H1 (cell line): ENCODE measurements at regions not wholly inside any gene's neighbourhood (a gene's known extent, or its start where the extent isn't known, plus 50 kb on each side); places are given as distances from the start of the nearest gene placed in this dataset.

Source experiments
- CTCF ChIA-PET: fragments of 300-600 bp; sonication (Branson Sonifier 250); formaldehyde crosslinking; loops from one replicate; lab custom pipeline; 2021; ENCODE audit not compliant: partially characterized antibody; lab: Charles Lee
- POLR2A ChIA-PET: fragments of 300-600 bp; sonication (Branson Sonifier 250); formaldehyde crosslinking; loops from one replicate; lab custom pipeline; 2021; ENCODE audit warnings: inconsistent platforms; ENCODE audit not compliant: partially characterized antibody; lab: Charles Lee
- DNase-seq, 2 experiments: peaks; one replicate each; pipeline versions ENCODE4 v3.0.0 to v3.0.0-alpha.2; 2010 to 2022; ENCODE audit warnings: low spot score in 2 of 2, low read depth in 1 of 2, mixed read lengths in 1 of 2
- FAIRE-seq: peaks from 2 replicates; lab custom pipeline; 2011; peaks lifted over from hg19 to GRCh38; lab: Jason Lieb, UNC
- H2AFZ ChIP-seq: 2 replicates; pipeline ENCODE4 v1.8.1; 2012; ENCODE audit warnings: low read length, inconsistent platforms
- H2AK5ac ChIP-seq: 2 replicates; pipeline ENCODE4 v1.6.1; 2013; ENCODE audit warnings: low read depth, low read length
- H2BK120ac ChIP-seq: replicated peaks from 2 replicates; pipeline ENCODE3; 2013; ENCODE audit warnings: low read depth, low read length, inconsistent platforms
- H2BK12ac ChIP-seq: 2 replicates; pipeline ENCODE4 v1.6.1; 2013; ENCODE audit warnings: low read depth, low read length
- H2BK15ac ChIP-seq: 2 replicates; pipeline ENCODE4 v1.6.1; 2013; ENCODE audit warnings: low read length
- H2BK20ac ChIP-seq: 2 replicates; pipeline ENCODE4 v1.6.1; 2013; ENCODE audit warnings: low read length
- H2BK5ac ChIP-seq: 2 replicates; pipeline ENCODE4 v1.6.1; 2013; ENCODE audit warnings: low read depth, low read length
- H3K14ac ChIP-seq: 2 replicates; pipeline ENCODE4 v1.6.1; 2013; ENCODE audit warnings: inconsistent platforms; ENCODE audit not compliant: insufficient read length
- H3K18ac ChIP-seq: 2 replicates; pipeline ENCODE4 v1.6.1; 2013; ENCODE audit warnings: low read length; ENCODE audit errors: extremely low read depth
- H3K23ac ChIP-seq: 2 replicates; pipeline ENCODE4 v1.6.1; 2013; ENCODE audit warnings: inconsistent platforms; ENCODE audit not compliant: insufficient read length
- H3K23me2 ChIP-seq: 2 replicates; pipeline ENCODE4 v1.6.1; 2013; ENCODE audit warnings: low read depth, low read length
- H3K27ac ChIP-seq: 2 replicates; pipeline ENCODE4 v1.6.1; 2011; ENCODE audit warnings: low read depth, low read length, inconsistent platforms
- H3K27me3 ChIP-seq, 4 experiments: replicated peaks in 1 of 4; 1 replicate in 1 of 4; 2 replicates in 3 of 4; pipeline versions ENCODE4 v1.6.1 to v1.8.1; 2011 to 2013; ENCODE audit warnings: low read length in 3 of 4, mild to moderate bottlenecking in 3 of 4, inconsistent platforms in 2 of 4, mixed read lengths in 2 of 4, moderate library complexity in 1 of 4; ENCODE audit not compliant: control insufficient read depth in 3 of 4, insufficient read depth in 3 of 4; ENCODE audit errors: extremely low read depth in 1 of 4
- H3K36me3 ChIP-seq, 4 experiments: 2 replicates each; pipeline versions ENCODE4 v1.6.1 to v1.8.1; 2011 to 2013; ENCODE audit warnings: mild to moderate bottlenecking in 4 of 4, low read length in 3 of 4, moderate library complexity in 2 of 4, control low read depth in 1 of 4, inconsistent platforms in 1 of 4; ENCODE audit not compliant: insufficient read depth in 4 of 4, control insufficient read depth in 2 of 4
- H3K4ac ChIP-seq: replicated peaks from 2 replicates; pipeline ENCODE3; 2013; ENCODE audit warnings: low read length, low read depth, mixed read lengths, inconsistent platforms; ENCODE audit not compliant: insufficient read length
- H3K4me1 ChIP-seq, 4 experiments: replicated peaks in 1 of 4; 1 replicate in 1 of 4; 2 replicates in 3 of 4; pipeline versions ENCODE4 v1.6.1 to v1.8.1; 2011 to 2013; ENCODE audit warnings: low read length in 3 of 4, inconsistent platforms in 2 of 4, mixed read lengths in 1 of 4; ENCODE audit not compliant: insufficient read depth in 4 of 4, control insufficient read depth in 3 of 4
- H3K4me2 ChIP-seq, 2 experiments: 2 replicates each; pipeline versions ENCODE4 v1.6.1 to v1.8.1; 2011 to 2013; ENCODE audit warnings: low read depth in 2 of 2, low read length in 2 of 2, control low read depth in 1 of 2, inconsistent platforms in 1 of 2, mild to moderate bottlenecking in 1 of 2; ENCODE audit not compliant: insufficient read depth in 1 of 2
- H3K4me3 ChIP-seq, 4 experiments: fragments of 200-600, 300-600 bp in 1 of 4; sonication (generic), shearing (Covaris generic), sonication (Bioruptor Twin) in 1 of 4; 2 replicates each; pipeline versions ENCODE4 v1.5.1 to v1.8.1; 2011 to 2016; ENCODE audit warnings: low read length in 4 of 4, low read depth in 3 of 4, control low read depth in 2 of 4, inconsistent platforms in 2 of 4, mild to moderate bottlenecking in 2 of 4, mixed read lengths in 1 of 4, moderate library complexity in 1 of 4; ENCODE audit not compliant: insufficient read depth in 2 of 4; ENCODE audit errors: extremely low read depth in 1 of 4
- H3K56ac ChIP-seq: replicated peaks from 2 replicates; pipeline ENCODE3; 2013; ENCODE audit warnings: low read depth, mild to moderate bottlenecking, mixed read lengths, low read length, inconsistent platforms; ENCODE audit not compliant: insufficient read length
- H3K79me1 ChIP-seq: 2 replicates; pipeline ENCODE4 v1.6.1; 2013; ENCODE audit warnings: low read depth, low read length, control low read depth
- H3K79me2 ChIP-seq, 2 experiments: 2 replicates each; pipeline versions ENCODE4 v1.6.1 to v1.8.1; 2012 to 2013; ENCODE audit warnings: low read length in 2 of 2, mild to moderate bottlenecking in 2 of 2, inconsistent platforms in 1 of 2; ENCODE audit not compliant: insufficient read depth in 2 of 2, control insufficient read depth in 1 of 2
- H3K9ac ChIP-seq, 4 experiments: replicated peaks in 1 of 4; 1 replicate in 1 of 4; 2 replicates in 3 of 4; pipeline versions ENCODE4 v1.6.1 to v1.8.1; 2011 to 2013; ENCODE audit warnings: low read depth in 3 of 4, low read length in 3 of 4, control low read depth in 2 of 4, mild to moderate bottlenecking in 2 of 4, moderate library complexity in 2 of 4, inconsistent platforms in 1 of 4; ENCODE audit errors: extremely low read depth in 1 of 4
- H3K9me3 ChIP-seq, 2 experiments: 2 replicates each; pipeline versions ENCODE4 v1.6.1 to v1.8.1; 2012 to 2013; ENCODE audit warnings: mild to moderate bottlenecking in 2 of 2, moderate library complexity in 2 of 2, control low read depth in 1 of 2, inconsistent platforms in 1 of 2, low read depth in 1 of 2, low read length in 1 of 2, mixed read lengths in 1 of 2; ENCODE audit not compliant: insufficient read depth in 2 of 2
- H4K20me1 ChIP-seq, 2 experiments: replicated peaks in 1 of 2; 2 replicates each; pipeline versions ENCODE3 to v1.8.1; 2011 to 2013; ENCODE audit warnings: inconsistent platforms in 2 of 2, low read length in 2 of 2, mild to moderate bottlenecking in 1 of 2; ENCODE audit not compliant: insufficient read depth in 2 of 2, control insufficient read depth in 1 of 2
- H4K5ac ChIP-seq: 2 replicates; pipeline ENCODE4 v1.6.1; 2013; ENCODE audit warnings: low read length, low read depth, mixed read lengths, inconsistent platforms; ENCODE audit not compliant: insufficient read length
- H4K8ac ChIP-seq: 2 replicates; pipeline ENCODE4 v1.8.0; 2013; ENCODE audit warnings: mild to moderate bottlenecking, moderate library complexity, low read length, inconsistent platforms; ENCODE audit not compliant: insufficient read depth; ENCODE audit errors: extremely low read depth
- H4K91ac ChIP-seq: replicated peaks from 2 replicates; pipeline ENCODE3; 2013; ENCODE audit warnings: low read length, mixed read lengths, inconsistent platforms; ENCODE audit not compliant: insufficient read length
- CBX5 ChIP-seq: fragments of 300-800, 300-1000 bp; sonication (generic); IDR thresholded peaks from 2 replicates; pipeline ENCODE4 v1.7.1; 2016; ENCODE audit warnings: antibody characterized with exemption, low read length, low read depth
- CHD1 ChIP-seq: IDR thresholded peaks from 2 replicates; pipeline ENCODE4 v1.6.1; 2012; ENCODE audit warnings: low read depth, low read length, improper control_type of control experiment
- CREB1 ChIP-seq: IDR thresholded peaks from 2 replicates; pipeline ENCODE4 v1.6.1; 2012; ENCODE audit warnings: inconsistent platforms
- KDM4A ChIP-seq: IDR thresholded peaks from one replicate; pipeline ENCODE4 v1.7.1; 2012; ENCODE audit warnings: low read depth, mild to moderate bottlenecking, moderate library complexity, low read length, inconsistent platforms; ENCODE audit not compliant: severe bottlenecking
- KDM5A ChIP-seq: fragments of 200-600 bp; IDR thresholded peaks from 2 replicates; pipeline ENCODE4 v1.7.1; 2012; ENCODE audit warnings: mild to moderate bottlenecking, low read length, inconsistent platforms, mixed read lengths
- RNF2 ChIP-seq: fragments of 200-900, 300-1000 bp; sonication (generic); IDR thresholded peaks from 2 replicates; pipeline ENCODE4 v1.7.1; 2016; ENCODE audit warnings: borderline replicate concordance, low read depth, mild to moderate bottlenecking, antibody characterized with exemption, low read length; ENCODE audit not compliant: poor library complexity, severe bottlenecking; ENCODE audit errors: missing control alignments
- RXRA ChIP-seq: IDR thresholded peaks from 2 replicates; pipeline ENCODE4 v1.6.1; 2011; ENCODE audit warnings: low read depth, mild to moderate bottlenecking, low read length, moderate library complexity; ENCODE audit not compliant: insufficient read depth
- TCF12 ChIP-seq: IDR thresholded peaks from 2 replicates; pipeline ENCODE4 v1.6.1; 2011; ENCODE audit warnings: low read depth, mild to moderate bottlenecking, low read length
- TEAD4 ChIP-seq: IDR thresholded peaks from 2 replicates; pipeline ENCODE4 v1.6.1; 2012; ENCODE audit warnings: low read depth, low read length, inconsistent platforms, mixed read lengths
- YY1 ChIP-seq: IDR thresholded peaks from 2 replicates; pipeline ENCODE4 v1.6.1; 2011; ENCODE audit warnings: low read depth, mild to moderate bottlenecking, low read length

DNA sequence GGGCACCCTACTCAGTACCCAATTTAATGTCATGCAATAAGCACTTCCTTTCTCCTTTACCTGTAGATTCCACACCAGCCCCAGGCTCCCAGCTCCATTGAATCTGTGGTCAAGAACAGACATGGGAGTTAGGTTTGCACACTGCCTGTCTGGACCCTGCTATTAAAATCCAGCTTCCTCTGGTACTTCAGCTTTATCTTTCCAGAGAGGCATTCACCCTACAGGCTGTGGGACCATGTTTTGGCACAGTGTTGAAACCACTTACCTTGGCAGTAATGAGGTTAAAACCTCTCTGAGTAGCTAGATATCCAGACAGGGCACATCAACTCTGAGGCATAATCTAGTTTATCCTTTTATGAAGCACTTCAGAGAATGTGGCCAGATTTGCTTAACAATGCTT is 191.5 kb upstream of the PCSK5 start:
- no peak overlapping the region for H3K9ac ChIP-seq
- no peak overlapping the region for H2BK5ac ChIP-seq
- DNase-seq (no peak), FAIRE-seq (no peak)
- H2AK5ac ChIP-seq, result no peak overlapping the region
- H4K20me1 ChIP-seq, result no peaks in the 10 kb centered on the region
- ChIA-PET POLR2A (no interaction called here), CTCF (interaction anchor here (0.7 to 1.3 kb wide), 3 partner anchors 27 to 170 kb away, joined by 3 read pairs; no protein-coding TSS in a partner anchor)
- H3K4ac ChIP-seq, result no peak overlapping the region
- H3K18ac ChIP-seq, result no peak overlapping the region
- H2BK15ac ChIP-seq, result no peak overlapping the region
- H3K23ac ChIP-seq, result no peak overlapping the region
- no peak overlapping the region for H3K56ac ChIP-seq
- no peak overlapping the region for H3K14ac ChIP-seq
- H3K9me3 ChIP-seq, result no peaks in the 10 kb centered on the region
- no peaks in the 10 kb centered on the region for H3K27me3 ChIP-seq
- H3K79me1 ChIP-seq, result no peaks in the 10 kb centered on the region
- no peaks in the 10 kb centered on the region for H3K79me2 ChIP-seq
- H4K5ac ChIP-seq, result no peak overlapping the region
- H2BK120ac ChIP-seq, result no peak overlapping the region
- H2BK12ac ChIP-seq, result no peak overlapping the region
- H3K27ac ChIP-seq, result no peak overlapping the region
- H2AFZ ChIP-seq, result no peak overlapping the region
- H4K8ac ChIP-seq, result no peak overlapping the region
- H3K4me3 ChIP-seq, result no peak overlapping the region
- no peaks in the 10 kb centered on the region for H3K23me2 ChIP-seq
- no peak overlapping the region for H4K91ac ChIP-seq
- H3K36me3 ChIP-seq, result no peaks in the 10 kb centered on the region
- no peaks in the 10 kb centered on the region for H3K4me1 ChIP-seq
- H2BK20ac ChIP-seq, result no peak overlapping the region
- no peak for TF ChIP-seq RXRA
- TF ChIP-seq KDM5A, result no peak
- TF ChIP-seq KDM4A, result no peak
- no peak for TF ChIP-seq CREB1
- TF ChIP-seq YY1, result no peak
- no peak for TF ChIP-seq TEAD4
- TF ChIP-seq TCF12, result no peak
- TF ChIP-seq CBX5, result no peak
- TF ChIP-seq RNF2, result no peak
- no peak for TF ChIP-seq CHD1
- H3K4me2 ChIP-seq, result no peak overlapping the region
